Mammary epithelial cell (primary cell): ENCODE measurements at regions not wholly inside any gene's neighbourhood (a gene's known extent, or its start where the extent isn't known, plus 50 kb on each side); places are given as distances from the start of the nearest gene placed in this dataset.

Experiments used
- CTCF ChIP-seq, 2 donors: IDR thresholded peaks in 1 of 2; conservative IDR thresholded peaks in 1 of 2; 2 replicates each; pipeline ENCODE4 v1.5.1; 2011 to 2012; ENCODE audit warnings: inconsistent platforms in 2 of 2, low read length in 2 of 2, mild to moderate bottlenecking in 2 of 2, control low read depth in 1 of 2, low read depth in 1 of 2; ENCODE audit not compliant: insufficient read depth in 1 of 2; ENCODE audit errors: extremely low read depth in 1 of 2
- EZH2 ChIP-seq: IDR thresholded peaks from 2 replicates; pipeline ENCODE4 v1.6.1; 2012; ENCODE audit warnings: low read length, inconsistent platforms, borderline replicate concordance

GRCh38 chr2:236636261-236636660 lies 66.6 kb downstream of the ACKR3 start:
- TF ChIP-seq CTCF (conservative IDR thresholded peaks at IDR 0.05 in 1 of 2, IDR thresholded peaks at IDR 0.05 in 1 of 2; ENCODE audit: extremely low read depth in 1 of 2, insufficient read depth in 1 of 2, low read depth in 1 of 2, low read length in 2 of 2) (no peak), EZH2 (no peak)
